IMR-90 (cell line): ENCODE measurements at regions not wholly inside any gene's neighbourhood (a gene's known extent, or its start where the extent isn't known, plus 50 kb on each side); places are given as distances from the start of the nearest gene placed in this dataset.
A peak's percentile ranks its signal among the peaks of the same experiment; 100 is the strongest.

ENCODE experiments used
- ATAC-seq: fragments of 200-7000 bp; cut with Tn5 transposase; 2 replicates; pipeline ENCODE4 v1.9.1; 2020; ENCODE audit warnings: low read depth, mild to moderate bottlenecking, moderate library complexity
- BruUV-seq: library from RNA; stranded (reverse); fragments of 400-500 nt; replicated peaks from 2 replicates; lab custom pipeline; 2021; lab: Mats Ljungman, UMichigan
- CTCF ChIA-PET: fragments of 300-600 bp; formaldehyde crosslinking; extraction: SDS; loops from one replicate; lab custom pipeline; 2021; ENCODE audit warnings: antibody characterized with exemption; lab: Yijun Ruan, JAX
- POLR2A ChIA-PET: fragments of 300-600 bp; sonication (Branson Sonifier 250); formaldehyde crosslinking; loops from one replicate; lab custom pipeline; 2022; ENCODE audit warnings: antibody characterized with exemption; ENCODE audit not compliant: unreplicated experiment; lab: Charles Lee
- DNase-seq: peaks from one replicate; pipeline ENCODE4 v3.0.0; 2013
- H2AFZ ChIP-seq: replicated peaks from 2 replicates; pipeline ENCODE3; 2013; ENCODE audit warnings: low read length, mild to moderate bottlenecking; ENCODE audit not compliant: poor library complexity
- H2AK5ac ChIP-seq: 2 replicates; pipeline ENCODE4 v1.6.1; 2013; ENCODE audit warnings: low read depth, low read length, inconsistent platforms
- H2AK9ac ChIP-seq: replicated peaks from 2 replicates; pipeline ENCODE3; 2013; ENCODE audit warnings: mild to moderate bottlenecking, low read depth, low read length, moderate library complexity; ENCODE audit not compliant: poor library complexity
- H2BK120ac ChIP-seq: 2 replicates; pipeline ENCODE4 v1.6.1; 2013; ENCODE audit warnings: low read depth, low read length, inconsistent platforms
- H2BK15ac ChIP-seq: 3 replicates; pipeline ENCODE4 v1.6.1; 2013; ENCODE audit warnings: low read depth, low read length, inconsistent platforms
- H2BK20ac ChIP-seq: 2 replicates; pipeline ENCODE4 v1.6.1; 2013; ENCODE audit warnings: low read depth, mild to moderate bottlenecking, inconsistent platforms, low read length, moderate library complexity
- H2BK5ac ChIP-seq: 2 replicates; pipeline ENCODE4 v1.6.1; 2013; ENCODE audit warnings: mild to moderate bottlenecking, low read depth, low read length, inconsistent platforms; ENCODE audit not compliant: poor library complexity, severe bottlenecking
- H3K14ac ChIP-seq: replicated peaks from 2 replicates; pipeline ENCODE4 v1.6.1; 2013; ENCODE audit warnings: low read depth, low read length, inconsistent platforms
- H3K18ac ChIP-seq: 2 replicates; pipeline ENCODE4 v1.6.1; 2013; ENCODE audit warnings: low read depth, low read length, control low read depth
- H3K23ac ChIP-seq: 2 replicates; pipeline ENCODE4 v1.6.1; 2013; ENCODE audit warnings: low read depth, low read length, inconsistent platforms
- H3K27ac ChIP-seq: 2 replicates; pipeline ENCODE4 v1.5.1; 2013; ENCODE audit warnings: mild to moderate bottlenecking, control low read depth, low read length; ENCODE audit not compliant: insufficient read depth
- H3K27me3 ChIP-seq: 2 replicates; pipeline ENCODE4 v1.6.1; 2013; ENCODE audit warnings: low read length; ENCODE audit not compliant: control insufficient read depth, insufficient read depth
- H3K36me3 ChIP-seq: 2 replicates; pipeline ENCODE4 v1.6.1; 2013; ENCODE audit warnings: low read length, mixed read lengths; ENCODE audit not compliant: control insufficient read depth, insufficient read depth
- H3K4ac ChIP-seq: 2 replicates; pipeline ENCODE4 v1.6.1; 2013; ENCODE audit warnings: low read depth, low read length, inconsistent platforms
- H3K4me1 ChIP-seq: 2 replicates; pipeline ENCODE4 v1.6.1; 2013; ENCODE audit warnings: low read length, mixed read lengths; ENCODE audit not compliant: control insufficient read depth, insufficient read depth
- H3K4me2 ChIP-seq: 2 replicates; pipeline ENCODE4 v1.6.1; 2013; ENCODE audit warnings: low read depth, mild to moderate bottlenecking, control low read depth, low read length, moderate library complexity
- H3K4me3 ChIP-seq: 2 replicates; pipeline ENCODE4 v1.5.1; 2013; ENCODE audit warnings: low read depth, mild to moderate bottlenecking, control low read depth, low read length, moderate library complexity; ENCODE audit not compliant: insufficient read depth
- H3K56ac ChIP-seq: 2 replicates; pipeline ENCODE4 v1.6.1; 2013; ENCODE audit warnings: low read length, inconsistent platforms; ENCODE audit not compliant: insufficient read depth; ENCODE audit errors: extremely low read depth
- H3K79me1 ChIP-seq, 2 experiments: 2 replicates each; pipeline ENCODE4 v1.6.1; 2013; ENCODE audit warnings: low read length in 2 of 2, inconsistent platforms in 1 of 2, low read depth in 1 of 2
- H3K9ac ChIP-seq: 2 replicates; pipeline ENCODE4 v1.6.1; 2013; ENCODE audit warnings: low read depth, low read length, control low read depth
- H3K9me1 ChIP-seq: 2 replicates; pipeline ENCODE4 v1.6.1; 2013; ENCODE audit warnings: low read length, inconsistent platforms; ENCODE audit not compliant: insufficient read depth
- H3K9me3 ChIP-seq: 2 replicates; pipeline ENCODE4 v1.6.1; 2013; ENCODE audit warnings: low read length; ENCODE audit not compliant: control insufficient read depth, insufficient read depth
- H4K20me1 ChIP-seq: 2 replicates; pipeline ENCODE4 v1.6.1; 2013; ENCODE audit warnings: low read length, inconsistent platforms; ENCODE audit not compliant: insufficient read depth
- H4K5ac ChIP-seq: 2 replicates; pipeline ENCODE4 v1.6.1; 2013; ENCODE audit warnings: mild to moderate bottlenecking, low read depth, low read length, control low read depth
- H4K8ac ChIP-seq, 2 experiments: 2 replicates each; pipeline ENCODE4 v1.6.1; 2013; ENCODE audit warnings: low read depth in 2 of 2, low read length in 2 of 2, control low read depth in 1 of 2, inconsistent platforms in 1 of 2
- H4K91ac ChIP-seq: 2 replicates; pipeline ENCODE4 v1.6.1; 2013; ENCODE audit warnings: low read depth, low read length, inconsistent platforms; ENCODE audit not compliant: insufficient read depth
- BHLHE40 ChIP-seq: fragments of 150-350 bp; IDR thresholded peaks from 2 replicates; pipeline ENCODE4 v1.6.1; 2016; ENCODE audit warnings: mild to moderate bottlenecking, low read depth, low read length
- CEBPB ChIP-seq: IDR thresholded peaks from 2 replicates; pipeline ENCODE4 v1.6.1; 2012; ENCODE audit warnings: low read depth, low read length, improper control_type of control experiment
- CHD1 ChIP-seq: IDR thresholded peaks from 2 replicates; pipeline ENCODE4 v1.6.1; 2012; ENCODE audit warnings: low read depth, low read length, improper control_type of control experiment
- ELK1 ChIP-seq: fragments of 150-350 bp; IDR thresholded peaks from 2 replicates; pipeline ENCODE4 v1.6.1; 2016; ENCODE audit warnings: low read depth, mild to moderate bottlenecking, low read length, moderate library complexity, borderline replicate concordance
- FOS ChIP-seq: fragments of 150-350 bp; IDR thresholded peaks from 2 replicates; pipeline ENCODE4 v1.6.1; 2016; ENCODE audit warnings: low read depth, low read length
- MAFK ChIP-seq: IDR thresholded peaks from 2 replicates; pipeline ENCODE4 v1.6.1; 2012; ENCODE audit warnings: low read depth, low read length, improper control_type of control experiment
- POLR2A ChIP-seq: IDR thresholded peaks from 2 replicates; pipeline ENCODE4 v1.6.1; 2012; ENCODE audit warnings: mild to moderate bottlenecking, low read depth, low read length
- RFX5 ChIP-seq: IDR thresholded peaks from 2 replicates; pipeline ENCODE4 v1.8.0; 2012; ENCODE audit warnings: low read depth, mild to moderate bottlenecking, low read length, moderate library complexity
- USF2 ChIP-seq: fragments of 150-350 bp; IDR thresholded peaks from 2 replicates; pipeline ENCODE4 v1.6.1; 2017; ENCODE audit warnings: mild to moderate bottlenecking, antibody characterized with exemption, low read length, low read depth
- WGBS, 2 experiments: methylation state at CpG; one replicate each; pipeline versions ENCODE4 v1.1.5 to v1.1.7; 2013; ENCODE audit warnings: missing lambda C conversion rate in 2 of 2; ENCODE audit not compliant: insufficient read length in 1 of 2; ENCODE audit errors: extremely low coverage in 2 of 2; 5-methylcytosine and 5-hydroxymethylcytosine counted together
- dilution Hi-C: fragments of 300-500 bp; cut with HindIII; formaldehyde crosslinking; loops from one replicate; pipeline ENCODE4 v1.14.3; 2018; ENCODE audit warnings: low sequenced_read_pairs; ENCODE audit not compliant: unreplicated experiment
- in situ Hi-C: fragments of 300-500 bp; cut with MboI; formaldehyde crosslinking; loops from 3 replicates; pipeline ENCODE4 v1.14.3; 2019; ENCODE audit warnings: low sequenced_read_pairs, inconsistent platforms, mixed read lengths
- intact Hi-C: fragments of 100-400 bp; cut with micrococcal nuclease; formaldehyde crosslinking; loops from 2 replicates; pipeline ENCODE4 v1.10.0; 2022

- H3K56ac ChIP-seq = no peak overlapping the region
- no peak overlapping the region for H3K14ac ChIP-seq
- peak overlapping the region; percentile 47; the same call in 1 of the 2 replicates for H2BK120ac ChIP-seq
- no peaks in the 10 kb centered on the region for H3K9me3 ChIP-seq
- no peak overlapping the region for H2AK9ac ChIP-seq
- ATAC-seq = no peak
- H3K23ac ChIP-seq = peak overlapping the region; percentile 52; the same call in 1 of the 2 replicates
- peak overlapping the region in 1 of 2 experiments; percentile 54; a peak in 2 of 4 replicates for H4K8ac ChIP-seq
- POLR2A ChIA-PET = no interaction called here
- H3K4me3 ChIP-seq = no peak overlapping the region
- no peaks in the 10 kb centered on the region for H3K9me1 ChIP-seq
- TF ChIP-seq POLR2A = no peak
- no peak for TF ChIP-seq CHD1
- TF ChIP-seq RFX5 = no peak
- TF ChIP-seq ELK1 = no peak
- TF ChIP-seq FOS = no peak
- TF ChIP-seq MAFK = no peak
- no peak for TF ChIP-seq BHLHE40
- no peak for TF ChIP-seq USF2
- TF ChIP-seq CEBPB = no peak
- 0 out of 2 replicates have a peak overlapping the region, but pooled peaks have one; percentile 5 for H2BK20ac ChIP-seq
- H3K18ac ChIP-seq = no peak overlapping the region
- intact Hi-C loops = loop anchor here (5.0 kb wide), 1 partner anchor 360 kb away; no protein-coding TSS in a partner anchor
- H3K4me2 ChIP-seq = no peak overlapping the region
- no peaks in the 10 kb centered on the region for H3K27me3 ChIP-seq
- WGBS, 2 experiments = no CpG with 5 or more reads among the region's 2 CpGs
- dilution Hi-C loops = no loop called here
- peak overlapping the region; percentile 51; the same call in 1 of the 2 replicates for H2AK5ac ChIP-seq
- no peaks in the 10 kb centered on the region for H4K20me1 ChIP-seq
- no peak overlapping the region for H3K9ac ChIP-seq
- BruUV-seq = no TSS peak
- H4K5ac ChIP-seq = no peak overlapping the region
- H3K79me1 ChIP-seq = no peaks in the 10 kb centered on the region
- no peak overlapping the region for H4K91ac ChIP-seq
- H3K4ac ChIP-seq = 0 out of 2 replicates have a peak overlapping the region, but pooled peaks have one; percentile 10
- no peak overlapping the region for H2AFZ ChIP-seq
- H2BK15ac ChIP-seq = 0 out of 3 replicates have a peak overlapping the region, but pooled peaks have one; percentile 34
- H2BK5ac ChIP-seq = no peak overlapping the region
- in situ Hi-C loops = no loop called here
- DNase-seq = no peak
- no peak overlapping the region for H3K27ac ChIP-seq
- H3K36me3 ChIP-seq = no peaks in the 10 kb centered on the region
- CTCF ChIA-PET = no interaction called here
- H3K4me1 ChIP-seq = peaks cover 2% of the 10 kb centered on the region
Observed at GRCh38 chr2:144151851-144152250, 368.1 kb downstream of the ZEB2 start.
